NCI-H2196 (cell line): ENCODE measurements at regions not wholly inside any gene's neighbourhood (a gene's known extent, or its start where the extent isn't known, plus 50 kb on each side); places are given as distances from the start of the nearest gene placed in this dataset.
"Not testable (repeated sequence)": the region's sequence is repeated elsewhere in the genome, so short reads cannot be mapped to it uniquely, and the experiment has no call there.

ENCODE experiments used
- DNase-seq: peaks from one replicate; lab custom pipeline; 2025; ENCODE audit not compliant: unreplicated experiment; lab: John Stamatoyannopoulos, UW

DNA sequence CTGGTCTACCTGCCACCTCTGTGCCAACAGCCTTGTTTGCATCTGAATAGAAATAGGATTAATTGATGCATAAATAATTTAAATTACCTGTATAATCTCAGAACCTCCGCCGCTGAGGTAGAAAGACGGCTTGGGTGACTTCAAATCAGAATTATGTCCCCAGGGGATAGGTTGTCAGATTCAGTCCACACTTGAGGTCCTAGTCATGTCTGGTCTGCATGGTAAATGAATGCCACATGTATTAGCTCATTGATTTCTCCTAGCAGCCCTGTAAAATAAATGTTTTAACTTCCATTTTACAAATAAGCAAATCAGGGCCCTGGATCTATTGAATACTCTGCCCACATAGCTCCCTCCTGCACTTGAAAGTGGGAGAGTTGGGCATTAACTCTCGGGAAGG lies 368.0 kb upstream of the WWC1 start:
- no peak for DNase-seq

GRCh38 chr5:167929841-167930240 lies 361.6 kb upstream of the WWC1 start:
- DNase-seq = no peak

- no peak for DNase-seq
Measured at GRCh38 chr5:167934551-167934971, 356.9 kb upstream of the WWC1 start.

GRCh38 chr5:167936022-167936421 lies 355.4 kb upstream of the WWC1 start:
- DNase-seq = no peak

- no peak for DNase-seq
Measured at GRCh38 chr5:167936944-167937634, 354.4 kb upstream of the WWC1 start.

DNA sequence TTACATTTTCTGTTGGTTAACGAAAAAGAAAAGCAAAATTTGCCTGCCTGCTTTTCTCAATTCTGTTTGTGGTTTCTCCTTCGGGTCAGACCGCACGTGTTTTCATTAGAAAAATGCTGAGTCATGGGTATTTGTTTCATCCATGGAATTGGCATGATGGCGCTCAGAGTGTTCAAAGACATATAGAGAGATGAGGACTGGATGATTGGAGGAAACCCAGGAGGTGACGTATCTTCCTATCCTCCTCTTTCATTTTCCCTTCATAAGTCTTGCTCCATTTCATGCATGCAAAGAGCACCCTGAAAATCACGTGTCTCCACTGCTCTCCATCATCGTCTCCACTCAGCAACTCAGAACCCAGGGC lies 353.8 kb upstream of the WWC1 start:
- DNase-seq = no peak

DNA sequence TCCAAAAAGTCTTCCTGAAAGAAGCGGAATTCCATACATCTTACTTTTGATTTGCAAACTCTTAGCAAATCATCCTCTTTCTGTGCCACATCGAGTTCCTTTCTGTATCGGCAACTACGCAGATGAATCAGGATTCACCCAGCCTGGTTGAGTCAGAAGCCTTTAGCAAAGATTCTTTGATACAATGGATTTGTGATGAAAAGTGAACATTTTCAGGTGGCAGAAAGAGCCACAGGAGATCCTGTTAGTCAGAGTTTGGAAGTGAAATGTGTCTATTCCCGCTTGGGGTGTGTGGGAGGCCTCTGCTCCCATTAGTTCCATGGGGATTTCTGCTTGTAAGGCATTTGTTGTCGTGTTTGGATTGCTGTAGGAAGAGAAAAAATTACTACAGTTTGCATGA lies 351.8 kb upstream of the WWC1 start:
- DNase-seq = no peak

GRCh38 chr5:167940911-167941310 lies 350.5 kb upstream of the WWC1 start:
- DNase-seq = no peak

DNA sequence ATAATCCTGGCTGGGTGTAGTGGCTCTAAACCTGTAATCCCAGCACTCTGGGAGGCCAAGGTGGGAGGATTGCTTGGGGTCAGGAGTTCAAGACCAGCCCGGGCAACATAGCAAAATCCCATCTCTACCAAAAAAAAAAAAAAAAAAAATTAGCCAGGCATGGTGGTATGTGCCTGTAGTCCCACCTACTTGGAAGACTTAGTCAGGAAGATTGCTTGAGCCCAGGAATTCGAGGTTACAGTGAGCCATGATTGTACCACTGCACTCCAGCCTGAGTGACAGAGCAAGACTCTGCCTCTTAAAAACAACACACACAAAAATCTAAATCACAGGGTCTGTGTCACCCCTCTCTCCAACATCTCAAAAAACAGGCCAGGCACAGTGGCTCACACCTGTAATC lies 349.9 kb upstream of the WWC1 start:
- not testable (repeated sequence) for DNase-seq

- DNase-seq = no peak
Measured at GRCh38 chr5:167943343-167943742, 348.1 kb upstream of the WWC1 start.

GRCh38 chr5:167944121-167944852 lies 347.2 kb upstream of the WWC1 start:
- no peak for DNase-seq

DNA sequence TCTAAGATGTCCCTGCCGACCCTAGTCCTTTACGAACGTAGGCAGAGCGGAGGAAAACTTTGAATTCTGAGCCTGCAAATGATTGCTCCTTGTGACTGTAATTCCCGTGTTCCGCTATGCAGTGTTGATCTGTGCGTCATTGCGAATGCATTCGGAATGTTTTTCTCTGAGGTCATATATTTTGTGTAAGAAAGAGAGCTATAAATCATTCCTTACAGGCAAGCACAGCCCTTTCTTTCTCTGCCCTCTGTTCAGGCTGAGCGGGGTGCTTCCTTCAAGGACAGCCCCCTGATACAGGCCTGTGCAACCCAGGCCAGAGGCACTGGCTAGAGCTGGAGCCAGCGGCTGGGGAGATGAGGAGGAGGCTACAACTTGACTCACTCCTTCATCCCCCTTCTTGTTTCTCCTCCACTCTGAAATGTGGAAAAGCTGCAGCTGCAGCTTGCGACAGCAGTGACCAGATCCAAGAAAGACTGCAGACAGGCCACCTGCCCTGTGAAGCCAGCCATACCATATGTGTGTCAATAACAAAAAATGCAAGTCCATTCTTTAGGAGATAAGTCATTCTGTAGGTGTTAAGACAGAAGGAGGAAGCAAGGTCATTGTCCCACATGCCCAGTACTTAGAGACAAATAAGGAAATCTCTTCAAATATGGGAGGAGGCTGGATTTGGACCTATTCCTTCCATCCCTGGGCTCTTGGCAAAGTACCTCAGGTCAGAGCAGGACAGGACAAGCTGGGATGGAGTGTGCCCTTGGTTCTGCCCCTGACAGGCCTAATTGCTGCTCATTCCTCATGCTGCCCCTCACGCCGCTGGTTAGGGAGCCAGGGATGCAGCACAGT lies 345.7 kb upstream of the WWC1 start:
- no peak for DNase-seq

GRCh38 chr5:167947306-167947705 lies 344.1 kb upstream of the WWC1 start:
- no peak for DNase-seq

GRCh38 chr5:167948251-167948650 lies 343.2 kb upstream of the WWC1 start:
- no peak for DNase-seq

GRCh38 chr5:167949435-167949834 lies 342.0 kb upstream of the WWC1 start:
- no peak for DNase-seq

- no peak for DNase-seq
Measured at GRCh38 chr5:167950126-167950721, 341.2 kb upstream of the WWC1 start.

- DNase-seq = no peak
Measured at GRCh38 chr5:167951116-167951515, 340.3 kb upstream of the WWC1 start.

- DNase-seq = no peak
Measured at GRCh38 chr5:167952278-167952995, 339.0 kb upstream of the WWC1 start.

DNA sequence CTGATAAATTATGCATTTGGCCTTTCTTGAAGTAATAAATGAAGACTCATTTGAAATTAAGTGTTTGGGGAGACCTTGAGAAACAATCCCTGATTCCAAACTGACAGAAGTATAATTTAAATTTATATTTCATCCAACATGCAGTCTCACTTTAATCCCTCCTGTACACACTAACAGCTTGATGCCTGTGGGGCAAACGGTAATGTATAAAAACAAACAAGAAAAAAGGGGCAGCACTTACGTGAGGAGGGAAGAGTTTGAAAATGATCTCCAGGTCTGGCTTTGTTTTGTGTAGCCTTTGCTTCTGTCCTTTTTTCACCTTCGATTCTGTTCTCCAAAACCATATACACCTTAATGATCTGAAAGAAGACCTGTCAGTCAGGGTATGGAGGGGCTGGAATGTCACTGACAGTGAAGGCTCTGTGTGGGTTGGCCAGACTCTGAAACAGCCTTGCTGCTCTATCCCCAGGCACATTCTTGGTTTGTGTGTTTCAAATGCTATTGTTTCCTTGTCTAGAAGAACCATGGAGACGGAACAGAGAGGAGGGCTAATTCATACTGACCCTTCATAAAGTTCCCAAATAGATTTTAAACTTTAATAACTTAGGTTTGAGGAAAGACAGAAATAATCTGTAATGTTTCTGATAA lies 338.2 kb upstream of the WWC1 start:
- DNase-seq = no peak

DNA sequence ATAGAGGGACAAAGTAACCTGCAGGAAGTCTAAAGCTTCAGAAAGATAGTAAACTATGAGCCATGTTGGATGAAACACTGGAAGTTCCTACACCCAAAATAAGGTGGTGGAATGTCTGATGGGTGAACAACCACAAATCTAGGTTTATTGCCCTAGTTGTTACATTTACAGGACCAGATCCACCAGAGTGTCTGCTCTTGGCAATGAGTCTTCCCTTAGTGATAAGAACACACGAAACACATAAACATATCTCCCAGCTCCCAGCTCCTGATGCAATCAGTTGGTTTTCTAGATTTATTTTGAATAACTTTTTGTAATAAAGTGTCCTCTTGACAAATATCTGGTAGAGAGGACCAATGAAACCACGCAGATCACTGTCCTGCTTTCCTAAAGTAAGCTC lies 329.7 kb upstream of the WWC1 start:
- DNase-seq = no peak
